ENCODE measurements at regions not wholly inside any gene's neighbourhood (a gene's known extent, or its start where the extent isn't known, plus 50 kb on each side); places are given as distances from the start of the nearest gene placed in this dataset.

- ChIA-PET POLR2A (no interaction called here), CTCF (interaction anchor here (0.8 to 1.3 kb wide), 2 partner anchors 72 to 172 kb away, joined by 3 to 4 read pairs; no protein-coding TSS in a partner anchor)
- no peak overlapping the region for H3K4me3 ChIP-seq
- WGBS (ENCODE audit: missing lambda C conversion rate) = 48% methylated on average over 14 of the region's 14 CpGs
- H3K27ac ChIP-seq = no peak overlapping the region
- ATAC-seq = no peak; a peak in 1 of 6 replicates
- H3K9me3 ChIP-seq = peaks cover 7% of the 10 kb centered on the region
- H3K4me1 ChIP-seq = no peaks in the 10 kb centered on the region
- no peak overlapping the region for H3K4me2 ChIP-seq
- TF ChIP-seq BHLHE40 (IDR thresholded peaks at IDR 0.05; ENCODE audit: low read depth, low read length) (no peak), EHMT2 (IDR thresholded peaks at IDR 0.05; ENCODE audit: low read depth) (no peak), REST (IDR thresholded peaks at IDR 0.05) (no peak), HOXB13 (CRISPR knock-in tag; IDR thresholded peaks at IDR 0.05; ENCODE audit: low read depth) (no peak), RAD21 (conservative IDR thresholded peaks at IDR 0.05 in 1 of 2, IDR thresholded peaks at IDR 0.05 in 1 of 2) (no peak), ATOH8 (CRISPR knock-in tag; IDR thresholded peaks at IDR 0.05; ENCODE audit: low read depth) (no peak)
- no peak for FAIRE-seq
- no peak for DNase-seq (ENCODE audit: low read depth in 1 of 2, low spot score in 1 of 2)
Observed at GRCh38 chr15:69648212-69648611, 195.6 kb downstream of the RPLP1 start.

- WGBS (ENCODE audit: missing lambda C conversion rate) = 39% methylated on average over 13 of the region's 13 CpGs
- H3K27ac ChIP-seq = no peak overlapping the region
- H3K4me1 ChIP-seq = no peaks in the 10 kb centered on the region
- DNase-seq (ENCODE audit: low read depth in 1 of 2, low spot score in 1 of 2) (no peak), FAIRE-seq (no peak), ATAC-seq (peak; percentile 8 to 27; a peak in 2 of 6 replicates)
- no peak overlapping the region for H3K4me3 ChIP-seq
- H3K9me3 ChIP-seq = peaks cover 15% of the 10 kb centered on the region
- TF ChIP-seq EP300 (IDR thresholded peaks at IDR 0.05) (no peak), CHD2 (IDR thresholded peaks at IDR 0.05; ENCODE audit: low read length, partially characterized antibody) (no peak), MAFK (IDR thresholded peaks at IDR 0.05; ENCODE audit: partially characterized antibody) (peak; percentile 96)
- POLR2A ChIA-PET = no interaction called here
- CTCF ChIA-PET = interaction anchor here (0.8 to 1.3 kb wide), 2 partner anchors 73 to 173 kb away, joined by 3 to 4 read pairs; no protein-coding TSS in a partner anchor
- no peak overlapping the region for H3K4me2 ChIP-seq
Observed at GRCh38 chr15:69648775-69649735, 196.4 kb downstream of the RPLP1 start.

GRCh38 chr15:69652293-69652692 is 199.7 kb downstream of the RPLP1 start:
- no peak for FAIRE-seq
- ChIA-PET POLR2A (no interaction called here), CTCF (interaction anchor here (0.7 to 1.3 kb wide), 3 partner anchors 18 to 124 kb away, joined by 3 read pairs; no protein-coding TSS in a partner anchor)
- Histone ChIP-seq H3K9me3 (peaks cover 19% of the 10 kb centered on the region), H3K4me3 (no peak overlapping the region), H3K4me2 (no peak overlapping the region), H3K27ac (no peak overlapping the region), H3K4me1 (no peaks in the 10 kb centered on the region)
- whole genome bisulfite sequencing (ENCODE audit: missing lambda C conversion rate) = 59% methylated on average over 1 of the region's 1 CpG
- TF ChIP-seq FOSB (CRISPR knock-in tag; IDR thresholded peaks at IDR 0.05) (no peak), MAX (IDR thresholded peaks at IDR 0.05) (no peak), EHF (CRISPR knock-in tag; IDR thresholded peaks at IDR 0.05) (no peak)
- ATAC-seq = no peak
- DNase-seq (ENCODE audit: low read depth in 1 of 2, low spot score in 1 of 2) = no peak
